Mesothelial cell of epicardium (in vitro differentiated cells): ENCODE measurements at regions not wholly inside any gene's neighbourhood (a gene's known extent, or its start where the extent isn't known, plus 50 kb on each side); places are given as distances from the start of the nearest gene placed in this dataset.

ENCODE experiments used
- DNase-seq, 2 experiments: peaks; one replicate each; pipeline ENCODE4 v3.0.0; 2021; ENCODE audit warnings: low spot score in 2 of 2; ENCODE audit not compliant: unreplicated experiment in 2 of 2
- H3K27ac Mint-ChIP-seq: 2 replicates; pipeline ENCODE4 v1.8.0; 2021; ENCODE audit warnings: mixed read lengths
- H3K27me3 Mint-ChIP-seq: 2 replicates; pipeline ENCODE4 v1.8.0; 2021; ENCODE audit warnings: low read depth, mixed read lengths
- H3K36me3 Mint-ChIP-seq: 2 replicates; pipeline ENCODE4 v1.8.0; 2021; ENCODE audit warnings: mixed read lengths
- H3K4me1 Mint-ChIP-seq: 2 replicates; pipeline ENCODE4 v1.8.0; 2021; ENCODE audit warnings: mixed read lengths
- H3K4me3 Mint-ChIP-seq: 2 replicates; pipeline ENCODE4 v1.8.0; 2021; ENCODE audit warnings: mild to moderate bottlenecking, moderate library complexity, mixed read lengths
- H3K9me3 Mint-ChIP-seq: 2 replicates; pipeline ENCODE4 v1.8.0; 2021; ENCODE audit warnings: mixed read lengths
- TF ChIP-seq, protein P1 (sequence below): fragments of 200-600 bp; sonication (generic); IDR thresholded peaks from one replicate; pipeline ENCODE4 v1.5.0; 2021; ENCODE audit warnings: antibody characterized with exemption; ENCODE audit not compliant: unreplicated experiment

DNA sequence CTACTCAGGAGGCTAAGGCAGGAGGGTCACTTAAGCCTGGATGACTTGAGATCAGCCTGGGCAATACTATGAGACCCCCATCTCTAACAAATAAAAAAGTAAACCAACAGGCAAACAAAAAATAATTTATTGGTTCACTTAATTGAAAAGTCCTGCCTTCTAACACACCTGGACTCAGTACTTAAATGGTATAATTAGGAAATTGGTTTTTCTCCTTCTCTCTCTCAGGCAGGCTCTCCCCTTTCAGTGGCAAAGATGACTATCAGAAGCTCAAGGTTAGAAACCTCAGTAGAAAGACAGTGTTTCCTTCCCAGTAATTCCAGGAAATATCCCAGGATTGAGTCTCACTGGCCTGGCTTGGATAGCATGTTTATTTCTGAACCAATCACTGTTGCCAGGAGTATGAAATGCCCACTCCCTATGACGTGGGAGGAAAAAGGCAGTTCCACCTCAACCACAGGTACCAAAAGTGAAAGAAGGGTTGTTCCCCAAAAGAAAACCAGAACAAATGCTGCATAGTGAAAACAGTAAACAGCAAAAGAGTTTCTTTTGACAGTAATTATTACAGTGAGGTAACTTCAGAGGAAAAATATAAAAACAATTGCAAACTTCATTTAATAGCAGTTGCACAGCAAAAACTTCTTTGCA, 56.3 kb upstream of the SOX6 start:
- H3K27me3 Mint-ChIP-seq = no peaks in the 10 kb centered on the region
- H3K9me3 Mint-ChIP-seq = no peaks in the 10 kb centered on the region
- H3K27ac Mint-ChIP-seq = no peak overlapping the region
- H3K36me3 Mint-ChIP-seq = no peaks in the 10 kb centered on the region
- TF ChIP-seq, protein P1, sequence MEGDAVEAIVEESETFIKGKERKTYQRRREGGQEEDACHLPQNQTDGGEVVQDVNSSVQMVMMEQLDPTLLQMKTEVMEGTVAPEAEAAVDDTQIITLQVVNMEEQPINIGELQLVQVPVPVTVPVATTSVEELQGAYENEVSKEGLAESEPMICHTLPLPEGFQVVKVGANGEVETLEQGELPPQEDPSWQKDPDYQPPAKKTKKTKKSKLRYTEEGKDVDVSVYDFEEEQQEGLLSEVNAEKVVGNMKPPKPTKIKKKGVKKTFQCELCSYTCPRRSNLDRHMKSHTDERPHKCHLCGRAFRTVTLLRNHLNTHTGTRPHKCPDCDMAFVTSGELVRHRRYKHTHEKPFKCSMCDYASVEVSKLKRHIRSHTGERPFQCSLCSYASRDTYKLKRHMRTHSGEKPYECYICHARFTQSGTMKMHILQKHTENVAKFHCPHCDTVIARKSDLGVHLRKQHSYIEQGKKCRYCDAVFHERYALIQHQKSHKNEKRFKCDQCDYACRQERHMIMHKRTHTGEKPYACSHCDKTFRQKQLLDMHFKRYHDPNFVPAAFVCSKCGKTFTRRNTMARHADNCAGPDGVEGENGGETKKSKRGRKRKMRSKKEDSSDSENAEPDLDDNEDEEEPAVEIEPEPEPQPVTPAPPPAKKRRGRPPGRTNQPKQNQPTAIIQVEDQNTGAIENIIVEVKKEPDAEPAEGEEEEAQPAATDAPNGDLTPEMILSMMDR = no peak
- H3K4me1 Mint-ChIP-seq = no peaks in the 10 kb centered on the region
- DNase-seq = no peak
- no peak overlapping the region for H3K4me3 Mint-ChIP-seq

DNA sequence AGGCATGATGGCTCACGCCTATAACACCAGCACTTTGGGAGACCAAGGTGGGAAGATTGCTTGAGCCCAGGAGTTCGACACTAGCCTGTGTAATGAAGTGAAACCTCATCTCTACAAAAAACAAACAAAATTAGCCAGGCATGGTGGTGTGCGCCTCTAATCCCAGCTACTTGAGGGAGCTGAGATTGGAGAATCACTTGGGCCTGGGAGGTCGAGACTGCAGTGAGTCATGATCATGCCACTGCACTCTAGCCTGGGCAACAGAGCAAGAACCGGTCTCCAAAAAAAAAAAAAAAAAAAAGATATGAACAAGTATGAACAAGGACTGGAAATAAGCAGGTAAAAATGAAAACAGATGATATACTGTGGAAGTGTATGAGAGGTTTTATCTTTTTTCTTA, 54.1 kb upstream of the SOX6 start:
- Mint-ChIP-seq H3K27ac (no peak overlapping the region), H3K27me3 (no peaks in the 10 kb centered on the region), H3K4me3 (no peak overlapping the region), H3K4me1 (no peaks in the 10 kb centered on the region), H3K9me3 (no peaks in the 10 kb centered on the region), H3K36me3 (no peaks in the 10 kb centered on the region)
- TF ChIP-seq, protein P1 = no peak
- no peak for DNase-seq

DNA sequence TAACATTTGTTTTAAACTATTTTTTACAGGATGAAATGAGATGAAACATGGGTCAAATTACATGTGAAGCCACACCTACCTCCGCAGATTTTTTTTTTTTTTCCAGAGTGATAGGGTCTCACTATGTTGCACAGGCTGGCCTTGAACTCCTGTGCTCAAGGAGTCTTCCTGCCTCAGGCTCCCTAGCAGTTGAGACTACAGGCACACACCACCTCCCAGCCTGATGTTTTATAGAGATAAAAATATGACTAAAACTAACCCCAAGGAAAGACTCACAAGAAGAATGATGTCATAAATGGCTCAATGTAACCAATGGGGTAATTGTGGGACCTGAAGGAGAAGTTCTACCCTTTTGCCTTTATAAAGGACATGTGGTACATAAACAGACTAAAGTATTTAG, 52.3 kb upstream of the SOX6 start:
- H3K9me3 Mint-ChIP-seq = no peaks in the 10 kb centered on the region
- H3K27me3 Mint-ChIP-seq = no peaks in the 10 kb centered on the region
- no peak overlapping the region for H3K4me3 Mint-ChIP-seq
- H3K36me3 Mint-ChIP-seq = no peaks in the 10 kb centered on the region
- peaks cover 14% of the 10 kb centered on the region for H3K4me1 Mint-ChIP-seq
- DNase-seq = no peak
- TF ChIP-seq, protein P1 = no peak
- H3K27ac Mint-ChIP-seq = no peak overlapping the region

DNA sequence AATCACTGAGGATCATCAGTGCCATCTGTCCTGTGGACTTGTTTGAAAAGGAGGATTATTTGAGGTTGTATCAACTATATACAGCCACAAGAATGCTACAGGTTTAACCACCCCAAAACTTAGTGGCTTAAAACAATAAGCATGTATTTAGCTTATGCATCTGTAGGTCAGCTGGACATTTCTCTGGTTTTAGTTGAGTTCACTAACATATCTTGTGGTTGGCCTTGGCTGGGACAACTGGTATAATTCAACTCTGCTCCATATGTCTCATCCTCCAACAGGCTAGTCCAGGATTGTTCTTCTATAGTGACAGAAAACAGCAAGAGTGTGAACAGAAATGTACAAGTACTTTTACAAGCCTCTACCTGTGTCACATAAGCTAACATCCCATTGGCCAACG, 49.9 kb upstream of the SOX6 start:
- Mint-ChIP-seq H3K9me3 (no peaks in the 10 kb centered on the region), H3K4me3 (no peak overlapping the region), H3K27ac (no peak overlapping the region), H3K36me3 (no peaks in the 10 kb centered on the region), H3K4me1 (peaks cover 19% of the 10 kb centered on the region), H3K27me3 (no peaks in the 10 kb centered on the region)
- DNase-seq = no peak
- TF ChIP-seq, protein P1 = no peak
